NCI-H1436 (cell line): ENCODE measurements at regions not wholly inside any gene's neighbourhood (a gene's known extent, or its start where the extent isn't known, plus 50 kb on each side); places are given as distances from the start of the nearest gene placed in this dataset.

Experiments used
- DNase-seq: peaks from one replicate; lab custom pipeline; 2025; lab: John Stamatoyannopoulos, UW

GRCh38 chr15:73803806-73804205 lies 50.7 kb upstream of the INSYN1 start:
- no peak for DNase-seq

- no peak for DNase-seq
These were observed 52.4 kb upstream of the INSYN1 start for GRCh38 chr15:73805504-73806089.

GRCh38 chr15:73806698-73807483 lies 53.7 kb upstream of the INSYN1 start:
- DNase-seq: no peak

- no peak for DNase-seq
These were observed 54.7 kb upstream of the INSYN1 start for GRCh38 chr15:73807865-73808264.

DNA sequence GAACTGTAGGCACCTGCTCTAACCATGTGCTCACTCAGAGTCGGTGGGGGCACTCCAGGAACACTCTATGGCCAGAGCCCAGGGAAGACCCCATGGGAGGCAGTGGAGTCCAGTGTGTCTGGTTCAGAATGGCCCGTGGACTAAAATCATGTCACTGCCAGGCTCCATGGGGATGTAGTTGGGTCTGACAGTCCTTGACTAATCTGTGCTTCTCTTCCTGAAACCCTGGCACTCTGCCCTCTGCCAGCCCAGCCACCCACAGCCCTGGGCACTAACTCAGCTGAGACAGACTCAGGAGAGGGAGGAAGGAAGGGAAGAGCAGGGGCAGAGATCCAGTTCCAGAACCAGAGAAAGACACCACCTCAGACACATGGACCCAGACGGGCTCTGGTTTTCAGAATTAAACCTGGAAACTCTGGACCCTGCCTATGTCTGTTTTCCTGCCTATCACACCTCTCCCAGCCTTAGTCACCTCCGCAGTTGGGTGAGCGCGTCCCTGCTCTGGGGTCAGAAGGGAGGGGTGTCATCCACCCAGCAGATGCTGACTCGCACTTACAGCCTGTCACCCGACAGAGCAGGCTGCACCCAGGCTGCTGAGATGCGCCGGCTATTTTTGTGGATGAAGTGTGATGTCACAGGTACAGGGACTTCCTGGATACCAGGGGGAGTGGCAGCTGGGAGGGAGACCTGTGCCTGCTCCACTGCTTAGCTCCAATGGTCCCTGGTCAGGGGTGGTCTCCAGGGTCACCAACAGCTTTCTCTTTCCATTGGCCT lies 56.8 kb upstream of the INSYN1 start:
- peak; percentile 25 for DNase-seq

GRCh38 chr15:73812806-73813465 lies 59.8 kb upstream of the INSYN1 start:
- DNase-seq: no peak

GRCh38 chr15:73813589-73813988 lies 59.8 kb upstream of the TBC1D21 start:
- DNase-seq: no peak

DNA sequence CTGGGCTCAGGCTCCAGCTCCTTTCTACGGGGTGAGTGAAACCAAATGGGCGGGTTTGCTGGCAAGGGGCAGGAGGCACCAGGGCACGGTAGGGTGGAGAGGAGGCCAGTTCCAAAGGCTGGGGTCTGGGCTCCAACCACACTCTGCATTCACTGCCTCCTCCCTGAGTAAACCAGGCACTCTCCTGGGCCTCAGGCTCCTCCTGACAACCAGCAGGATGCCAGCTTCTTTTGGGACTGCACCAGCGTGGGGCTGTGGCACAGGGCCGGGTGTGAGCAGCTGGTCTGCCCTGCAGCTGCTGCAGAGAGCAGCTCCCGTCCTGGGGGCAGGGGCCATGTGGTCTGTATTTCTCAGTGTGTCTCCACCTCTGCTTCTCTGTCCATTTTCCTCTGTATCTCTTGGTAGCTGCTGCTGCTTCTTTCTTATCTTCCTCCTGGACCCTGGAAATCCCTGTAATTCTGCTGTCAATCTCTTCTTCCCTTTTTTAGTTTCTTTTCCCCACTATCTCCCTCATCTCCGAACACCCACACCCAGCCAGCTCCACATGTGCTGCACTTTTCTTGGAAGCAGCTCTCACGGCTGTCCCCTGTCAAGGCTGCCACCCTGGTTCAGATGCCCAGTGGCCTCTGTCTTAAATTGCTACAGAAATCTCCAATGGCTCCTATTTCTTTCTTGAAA lies 54.9 kb upstream of the TBC1D21 start:
- DNase-seq: no peak

- DNase-seq: no peak
These were observed 52.2 kb upstream of the TBC1D21 start for GRCh38 chr15:73821181-73821580.

GRCh38 chr15:73822998-73823397 lies 50.4 kb upstream of the TBC1D21 start:
- DNase-seq: no peak
